IPS-NIHi7 (cell line): ENCODE measurements at regions not wholly inside any gene's neighbourhood (a gene's known extent, or its start where the extent isn't known, plus 50 kb on each side); places are given as distances from the start of the nearest gene placed in this dataset.
A peak's percentile ranks its signal among the peaks of the same experiment; 100 is the strongest.
"Not testable (repeated sequence)": the region's sequence is repeated elsewhere in the genome, so short reads cannot be mapped to it uniquely, and the experiment has no call there.

ENCODE experiments used
- DNase-seq: peaks from one replicate; pipeline ENCODE4 v3.0.0; 2012; ENCODE audit warnings: mixed read lengths; ENCODE audit errors: extremely low spot score

DNA sequence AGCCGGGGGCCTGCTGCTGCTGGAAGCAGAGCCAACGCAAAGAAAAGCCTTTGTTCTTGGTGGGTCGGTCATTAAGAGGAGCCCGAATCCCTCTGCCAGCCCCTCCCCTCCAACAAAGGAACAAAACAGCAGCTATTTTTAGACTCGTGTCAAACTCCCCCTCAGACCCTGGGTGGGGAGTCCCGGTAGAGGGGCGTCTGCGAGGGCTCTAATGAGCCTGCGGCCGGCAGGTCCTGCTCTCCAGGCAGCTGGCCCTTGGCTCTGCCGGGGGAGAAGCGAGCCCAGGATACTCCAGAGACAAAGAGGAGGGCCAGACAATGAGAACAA lies 114.0 kb downstream of the LHX2 start:
- no peak for DNase-seq

DNA sequence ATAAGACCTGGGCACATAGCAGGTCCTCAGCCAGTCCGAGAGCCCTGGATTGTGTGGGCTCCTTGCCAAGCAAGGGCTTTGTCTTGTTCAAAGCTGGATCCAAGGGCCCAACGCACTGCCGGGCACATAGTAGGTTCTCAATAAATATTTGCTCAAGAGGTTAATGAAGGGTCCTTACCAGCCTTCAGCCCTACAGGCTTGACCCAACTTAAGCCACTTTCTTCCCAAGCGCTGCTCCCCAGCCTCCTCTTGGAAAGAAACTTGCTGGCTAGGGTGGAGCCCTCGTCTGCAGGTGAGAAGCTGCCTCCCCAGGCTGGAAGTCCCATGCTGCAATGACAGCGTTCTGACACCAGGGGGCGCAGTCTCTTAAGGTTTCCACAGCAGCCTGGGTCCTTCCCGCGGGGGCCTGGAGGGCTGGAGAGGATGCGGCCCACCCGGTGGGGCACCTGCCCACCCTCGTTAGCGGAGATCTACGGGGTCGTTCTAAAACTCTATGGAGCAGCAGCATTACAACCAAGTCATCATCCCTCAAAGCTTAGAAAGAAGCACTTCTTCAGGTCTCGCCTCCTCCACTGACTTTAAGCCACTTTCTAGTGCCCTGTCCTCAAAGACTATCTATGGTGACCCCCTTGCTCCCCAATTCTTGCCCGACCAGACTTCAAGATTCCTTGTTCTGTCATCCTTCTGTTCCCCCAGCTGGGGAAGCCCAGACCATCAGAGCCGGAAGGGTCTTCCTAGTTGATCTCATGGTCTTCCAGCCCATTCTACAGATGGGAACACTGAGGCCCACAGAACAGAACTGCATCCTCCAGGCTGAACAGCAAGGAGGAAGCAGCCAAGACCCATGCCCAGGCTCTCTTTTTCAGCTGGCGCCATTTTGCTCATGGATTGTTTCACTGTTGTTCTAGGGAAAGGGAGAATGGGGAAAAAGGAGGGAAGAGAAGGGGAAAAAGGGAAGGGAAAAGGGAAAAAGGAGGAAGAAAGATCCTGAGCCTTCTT lies 115.4 kb downstream of the LHX2 start:
- peak; percentile 88 for DNase-seq

DNA sequence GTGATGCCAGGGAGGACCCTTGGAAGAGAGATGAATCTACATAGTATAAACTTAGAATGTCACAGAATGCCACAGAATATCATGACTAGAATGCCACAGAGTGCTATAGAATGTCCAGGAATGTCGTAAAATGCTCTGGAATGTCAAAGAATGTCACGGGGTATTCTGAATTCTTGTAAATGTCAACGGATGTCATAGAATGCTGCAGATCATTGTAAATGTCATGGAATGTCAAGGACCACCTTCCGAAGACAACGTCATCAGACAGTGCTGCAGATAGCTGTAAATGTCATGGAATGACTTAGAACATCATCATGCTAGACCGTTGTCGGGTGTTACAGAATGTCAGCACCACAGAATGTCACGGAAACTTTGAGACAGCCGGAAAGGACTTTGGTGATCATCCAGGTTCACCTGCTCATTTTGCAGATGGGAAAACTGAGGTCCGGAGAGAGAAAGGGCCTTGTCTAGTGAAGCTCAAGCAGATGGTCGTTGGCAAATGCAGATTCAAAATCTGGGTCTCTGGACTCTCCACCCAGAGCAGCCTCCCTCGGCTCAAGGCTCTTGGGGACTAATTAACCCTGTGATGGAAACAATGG lies 117.1 kb downstream of the LHX2 start:
- no peak for DNase-seq

DNA sequence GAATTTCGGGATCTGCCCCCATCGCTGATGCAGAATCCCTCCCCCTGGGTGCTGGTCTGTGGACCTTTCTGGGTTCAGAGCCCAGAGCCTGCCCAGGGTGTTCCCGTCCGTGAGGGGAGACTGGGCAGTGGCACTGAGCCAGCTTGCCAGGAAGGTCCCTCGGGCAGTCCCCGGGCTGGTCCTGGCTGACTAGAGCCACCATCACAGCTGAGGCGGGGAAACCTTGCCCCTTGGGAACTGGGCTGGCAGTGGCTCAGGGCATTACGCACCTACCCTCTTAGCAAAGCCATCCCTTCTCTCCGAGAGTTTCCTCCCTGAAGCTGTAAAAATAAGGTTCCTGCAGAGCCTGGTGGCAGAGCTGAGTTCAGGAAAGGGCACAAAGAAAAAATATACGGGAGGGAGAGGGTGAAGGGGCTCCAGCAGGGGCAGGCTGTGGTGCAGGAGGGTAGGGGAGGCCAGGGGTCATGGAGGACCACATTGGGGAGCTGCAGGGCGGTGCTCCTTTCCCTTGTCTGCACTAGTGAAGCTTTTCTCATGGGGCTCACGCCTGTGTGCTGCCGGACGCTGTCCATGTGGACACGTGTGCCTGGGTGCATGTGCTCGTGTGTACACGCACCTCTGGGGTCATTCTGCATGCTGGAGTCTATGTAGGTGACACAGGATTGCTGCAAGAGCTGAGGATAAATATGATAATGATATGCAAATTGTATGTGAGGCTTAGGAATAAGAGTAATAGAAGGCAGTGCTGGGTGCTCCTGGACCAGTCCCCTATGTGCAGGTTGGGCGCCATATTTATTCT lies 118.9 kb downstream of the LHX2 start:
- no peak for DNase-seq

DNA sequence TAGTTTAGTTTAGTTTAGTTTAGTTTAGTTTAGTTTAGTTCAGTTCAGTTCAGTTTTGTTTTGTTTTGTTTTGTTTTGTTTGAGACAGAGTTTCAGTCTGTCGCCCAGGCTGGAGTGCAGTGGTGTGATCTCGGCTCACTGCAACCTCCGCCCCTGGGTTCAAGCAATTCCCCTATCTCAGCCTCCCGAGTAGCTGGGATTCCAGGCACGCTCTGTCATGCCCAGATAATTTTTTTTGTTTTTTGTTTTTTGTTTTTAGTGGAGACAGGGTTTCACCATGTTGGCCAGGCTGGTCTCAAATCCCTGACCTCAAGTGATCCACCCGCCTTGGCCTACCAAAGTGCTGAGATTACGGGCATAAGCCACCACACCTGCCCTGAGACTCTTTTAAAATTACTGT lies 120.0 kb downstream of the LHX2 start:
- not testable (repeated sequence) for DNase-seq

DNA sequence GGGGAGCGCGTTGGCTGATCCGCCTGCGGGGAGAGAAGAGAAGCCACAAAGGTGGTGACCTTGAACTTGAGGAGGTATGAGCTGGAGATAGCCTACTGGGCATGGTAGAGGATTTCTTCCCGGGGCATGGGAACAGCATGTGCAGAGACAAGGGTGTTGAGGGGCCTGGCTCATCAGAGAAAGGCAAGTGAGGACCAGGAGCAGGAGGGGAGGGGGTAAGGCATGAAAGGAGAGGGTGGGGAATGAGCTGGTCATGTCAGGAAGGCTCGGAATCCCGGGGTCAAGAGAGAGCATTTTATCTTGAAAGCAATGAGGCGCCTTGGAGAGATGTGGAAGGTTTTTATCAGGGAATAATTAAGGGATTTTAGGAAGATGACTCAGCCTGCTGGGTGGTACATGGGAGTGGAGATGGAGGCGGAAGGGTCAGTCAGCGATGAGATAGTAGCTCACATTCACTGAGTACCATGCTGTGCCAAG lies 121.1 kb downstream of the LHX2 start:
- DNase-seq, result peak; percentile 14

DNA sequence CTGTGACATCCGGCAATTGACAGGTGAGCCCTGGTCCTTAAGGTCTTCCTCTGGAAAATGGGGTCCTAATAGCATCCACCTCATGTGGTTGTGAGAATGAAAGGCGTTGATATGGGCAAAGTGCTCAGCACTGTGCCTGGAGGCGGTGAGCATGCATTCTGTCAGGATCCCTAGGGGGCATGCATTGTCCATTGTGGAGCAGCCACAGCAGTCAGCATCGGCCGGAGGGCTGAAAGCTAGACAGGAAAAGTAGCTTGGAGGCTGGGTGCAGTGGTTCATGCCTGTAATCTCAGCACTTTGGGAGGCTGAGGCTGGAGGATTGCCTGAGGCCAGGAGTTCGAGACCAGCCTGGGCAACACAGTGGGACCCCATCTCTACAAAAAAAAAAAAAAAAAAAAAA lies 122.2 kb downstream of the LHX2 start:
- DNase-seq, result peak; percentile 51

DNA sequence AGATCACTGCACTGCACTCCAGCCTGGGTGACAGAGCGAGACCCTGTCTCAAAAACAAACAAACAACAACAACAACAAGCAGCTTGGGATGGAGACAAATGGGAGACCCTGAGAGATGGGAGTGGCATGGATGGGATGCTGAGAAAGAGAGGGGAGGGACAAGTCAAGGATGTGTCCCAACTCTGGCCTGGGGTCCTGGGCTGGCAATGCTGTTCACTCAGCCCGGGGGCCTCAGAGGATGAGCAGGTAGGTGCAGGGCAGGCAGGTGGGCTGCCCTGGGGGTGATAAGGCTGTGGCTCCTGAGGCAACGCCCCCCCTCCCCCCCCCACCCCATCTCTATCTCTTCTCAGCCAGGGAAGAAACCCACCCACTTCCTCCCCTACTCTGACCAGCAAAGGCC lies 123.0 kb downstream of the LHX2 start:
- peak; percentile 6 for DNase-seq

DNA sequence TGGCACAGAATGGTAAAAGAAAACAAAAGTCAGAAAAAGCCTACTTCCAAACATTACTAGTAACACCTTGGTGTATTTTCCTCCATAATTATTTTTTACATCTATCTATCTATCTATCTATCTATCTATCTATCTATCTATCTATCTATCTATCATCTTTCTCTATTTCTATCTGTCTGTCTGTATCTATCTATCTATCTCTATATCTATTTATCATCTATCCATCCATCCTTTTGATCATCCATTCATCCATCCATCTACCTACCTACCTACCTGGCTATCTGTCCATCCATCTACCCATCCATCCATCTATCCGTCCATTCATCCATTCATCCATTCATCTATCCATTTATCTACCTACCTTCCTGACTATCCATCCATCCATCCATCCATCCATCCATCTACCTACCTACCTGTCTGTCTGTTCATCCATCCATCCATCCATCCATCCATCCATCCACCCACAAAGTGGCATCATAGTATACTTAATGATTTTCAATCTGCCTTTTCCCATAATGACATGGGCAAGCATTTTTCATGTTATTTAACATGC lies 121.9 kb upstream of the NEK6 start:
- DNase-seq, result no peak

DNA sequence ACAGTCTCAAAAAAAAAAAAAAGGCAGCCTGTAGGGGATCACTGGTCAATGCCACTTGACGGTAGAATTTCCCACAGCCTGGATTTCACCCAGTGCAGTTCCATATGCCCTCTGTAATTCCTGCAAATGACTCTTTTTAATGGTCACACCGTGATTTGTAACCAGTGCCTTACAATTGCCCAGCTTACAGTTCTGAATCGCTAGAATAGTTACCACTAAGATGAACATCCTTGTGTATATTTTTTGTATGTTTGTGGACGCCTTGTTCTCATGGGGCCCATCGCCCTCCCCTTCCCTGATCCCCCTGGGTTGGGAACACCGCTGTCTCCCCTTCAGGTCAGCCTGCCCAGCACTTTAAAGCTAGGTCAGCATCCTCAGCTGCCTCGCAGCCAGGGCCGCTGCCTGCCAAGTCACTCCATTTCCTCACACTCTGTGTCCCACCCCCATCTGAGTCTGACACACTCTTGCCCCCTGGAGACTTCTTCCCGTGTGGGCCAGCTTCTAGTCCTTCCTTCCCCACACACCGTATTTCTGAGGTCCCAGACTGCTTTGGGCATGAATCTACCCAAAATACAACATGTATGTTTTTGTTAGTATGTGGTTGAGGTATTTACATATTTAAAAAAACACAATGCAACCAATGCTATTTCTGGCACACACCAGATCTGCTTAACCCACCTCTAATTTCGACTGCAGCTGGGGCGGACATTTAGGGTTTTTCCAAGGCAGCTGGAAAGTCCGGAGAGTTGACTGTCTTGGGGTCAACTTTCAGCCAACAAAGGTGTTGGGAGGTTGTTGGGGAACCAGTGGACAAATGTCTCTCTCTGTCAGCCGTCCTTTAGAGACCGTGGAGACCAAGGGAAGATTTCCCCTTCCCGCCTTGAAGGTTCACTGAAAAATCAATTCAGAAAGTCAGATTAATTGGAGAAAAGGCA lies 120.5 kb upstream of the NEK6 start:
- no peak for DNase-seq

DNA sequence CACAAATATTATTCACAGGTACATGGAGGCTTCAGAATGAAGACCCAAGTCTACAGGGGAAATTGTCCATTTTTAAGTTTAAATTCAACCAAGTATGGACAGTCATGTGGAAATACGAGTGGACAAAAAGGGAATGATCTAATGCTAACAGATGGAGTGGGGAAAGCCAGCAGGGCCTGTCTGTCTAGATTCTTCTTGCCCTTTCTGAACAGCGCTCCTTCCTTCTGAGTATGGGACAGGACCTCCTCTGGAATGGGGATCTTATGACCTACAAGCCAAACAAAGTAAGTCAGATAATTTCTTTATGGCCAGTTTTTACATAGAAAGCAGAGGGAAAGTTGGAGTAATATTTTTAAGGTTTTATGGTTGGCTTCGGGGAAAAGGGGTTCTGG lies 119.8 kb upstream of the NEK6 start:
- DNase-seq, result no peak

DNA sequence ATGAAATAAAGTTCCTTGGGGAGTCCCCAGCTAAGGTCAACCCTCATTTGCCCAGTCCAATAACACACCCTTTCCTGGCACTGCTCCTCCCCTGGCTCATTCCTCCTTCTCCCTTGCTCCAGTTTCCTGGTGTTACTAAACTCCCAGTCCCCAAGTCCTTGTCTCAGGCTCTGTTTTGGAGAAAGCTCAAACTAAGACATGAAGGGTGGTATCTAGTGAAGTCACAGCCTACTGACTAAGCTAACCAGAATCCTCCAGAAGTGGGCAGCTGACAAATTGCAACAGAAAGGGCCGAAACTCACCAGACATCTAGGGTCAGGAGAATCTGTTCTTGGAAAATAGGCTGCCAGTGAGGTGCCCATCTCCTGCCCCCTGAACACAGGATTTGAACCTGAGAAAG lies 118.7 kb upstream of the NEK6 start:
- DNase-seq, result no peak

DNA sequence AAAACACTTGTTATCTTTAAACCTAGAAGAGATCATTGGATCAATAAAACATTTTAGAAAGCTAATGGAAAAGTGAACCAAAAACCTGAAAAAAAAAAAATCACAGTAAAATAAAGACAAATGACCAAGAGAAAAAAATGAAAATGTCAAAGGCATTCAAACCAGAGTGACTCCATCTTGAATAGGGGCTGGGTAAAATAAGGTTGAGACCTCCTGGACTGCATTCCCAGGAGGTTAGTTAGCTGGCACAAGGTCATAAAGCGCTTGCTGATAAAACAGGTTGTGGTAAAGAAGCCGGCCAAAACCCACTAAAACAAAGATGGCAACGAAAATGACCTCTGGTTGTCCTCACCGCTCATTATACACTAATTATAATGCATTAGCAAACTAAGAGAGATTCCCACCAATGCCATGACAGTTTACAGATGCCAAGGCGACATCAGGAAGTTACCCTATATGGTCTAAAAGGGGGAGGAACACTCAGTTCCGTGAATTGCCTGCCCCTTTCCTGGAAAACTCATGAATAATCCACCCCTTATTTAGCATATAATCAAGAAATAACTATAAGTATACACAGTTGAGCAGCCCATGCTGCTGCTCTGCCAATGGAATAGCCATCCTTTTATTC lies 116.7 kb upstream of the NEK6 start:
- DNase-seq, result no peak

DNA sequence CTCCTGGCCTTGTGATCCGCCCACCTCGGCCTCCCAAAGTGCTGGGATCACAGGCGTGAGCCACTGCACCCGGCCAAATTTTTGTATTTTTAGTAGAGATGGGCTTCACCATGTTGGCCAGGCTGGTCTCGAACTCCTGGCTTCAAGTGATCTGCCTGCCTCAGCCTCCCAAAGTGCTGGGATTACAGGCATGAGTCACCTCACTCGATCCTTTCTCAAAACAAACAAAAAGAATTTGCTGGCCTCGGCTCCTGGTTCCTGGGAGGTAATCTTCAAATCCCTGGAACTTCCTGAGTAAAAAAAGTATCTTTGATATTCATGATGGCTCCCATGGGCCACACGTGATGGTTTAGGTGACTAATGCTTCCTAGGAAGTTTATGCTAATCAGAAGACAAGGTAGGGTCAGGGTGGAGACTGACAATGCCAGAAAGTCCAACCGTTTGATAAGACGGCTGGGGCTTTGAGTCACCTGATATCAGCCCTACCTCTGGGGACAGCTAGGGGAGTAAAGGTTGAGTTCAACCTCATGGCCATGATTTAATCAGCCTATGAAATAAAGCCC lies 113.1 kb upstream of the NEK6 start:
- DNase-seq, result peak; percentile 51

DNA sequence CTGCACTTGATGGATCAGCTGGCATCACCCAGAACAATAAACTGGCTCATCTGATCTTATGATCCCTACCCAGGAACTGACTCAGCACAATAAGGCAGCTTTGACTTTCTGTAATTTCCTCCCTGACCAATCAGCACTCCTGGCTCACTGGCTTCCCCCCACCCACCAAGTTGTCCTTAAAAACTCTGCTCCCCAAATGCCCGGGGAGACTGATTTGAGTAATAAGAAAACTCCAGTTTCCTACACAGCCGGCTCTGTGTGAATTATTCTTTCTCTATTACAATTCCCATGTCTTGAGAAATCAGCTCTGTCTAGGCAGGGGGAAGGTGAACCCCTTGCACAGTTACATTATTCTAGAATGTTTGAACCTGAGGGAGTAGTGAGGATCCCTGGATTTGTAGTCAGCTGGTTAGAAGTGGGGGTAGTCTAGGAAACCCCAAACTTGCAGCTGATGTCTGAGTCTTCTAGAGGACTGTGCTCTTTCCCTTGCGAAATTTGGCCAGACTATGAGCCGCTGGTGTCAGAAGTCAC lies 111.7 kb upstream of the NEK6 start:
- DNase-seq, result no peak

DNA sequence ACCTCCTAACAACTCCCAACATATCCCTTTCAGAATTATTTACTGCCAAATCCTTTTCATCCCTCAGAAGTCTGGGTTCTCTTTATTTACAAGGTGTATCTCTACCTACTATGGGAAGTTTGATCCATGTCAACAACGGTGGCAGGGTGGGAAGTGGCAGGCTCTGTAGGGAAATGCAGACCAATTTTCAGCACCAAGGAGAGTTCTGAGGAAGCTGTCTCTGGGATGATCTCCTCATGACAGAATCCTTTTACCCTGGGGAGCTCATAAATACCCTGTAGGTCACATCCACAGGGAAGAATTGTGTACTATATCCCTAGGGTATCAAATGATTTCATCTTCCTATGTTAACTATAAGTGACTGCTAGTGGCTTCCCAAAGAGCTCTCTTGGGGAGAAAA lies 107.8 kb upstream of the NEK6 start:
- peak; percentile 82 for DNase-seq

DNA sequence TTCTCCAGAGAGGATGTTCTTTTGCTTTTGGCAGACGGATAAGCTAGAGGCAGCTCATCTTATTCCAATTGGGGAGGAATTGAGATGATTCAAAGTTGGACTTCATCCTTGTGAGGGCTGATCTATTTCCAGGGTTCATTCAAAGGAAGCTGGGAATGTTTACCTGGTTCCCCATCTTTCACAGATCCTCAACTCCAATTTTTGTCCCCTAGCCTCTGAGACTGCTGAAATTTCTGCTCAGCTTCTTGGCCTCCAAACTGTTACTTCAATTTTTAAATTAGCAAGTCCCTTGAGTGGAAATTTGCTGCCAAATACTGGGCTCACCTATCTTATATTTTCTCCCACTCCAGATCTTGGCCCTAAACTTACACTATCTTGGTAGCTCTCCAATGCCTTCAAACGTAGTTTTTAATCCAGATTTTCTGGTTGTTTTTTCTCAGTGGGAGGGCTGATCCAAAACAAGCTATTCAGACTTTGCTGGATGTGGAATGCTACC lies 93.9 kb upstream of the NEK6 start:
- DNase-seq, result no peak

DNA sequence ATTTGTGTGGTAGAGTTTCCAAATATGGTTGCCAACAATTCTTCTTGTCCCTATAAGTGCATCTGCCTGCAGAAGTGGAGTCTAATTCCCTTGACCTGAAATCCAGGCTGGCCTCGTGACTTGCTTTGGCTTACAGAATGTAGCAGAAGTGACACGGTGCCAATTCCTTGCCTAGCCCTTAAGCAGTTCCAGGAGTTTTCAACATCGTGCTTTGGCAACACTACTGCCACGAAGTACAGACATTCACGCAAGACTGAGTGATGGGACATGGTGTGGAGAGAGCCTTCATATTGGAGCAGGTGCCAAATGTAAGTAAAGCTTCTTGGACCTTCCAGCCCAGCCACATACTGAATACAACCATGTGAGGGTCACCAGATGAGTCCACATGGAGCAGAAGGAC lies 92.9 kb upstream of the NEK6 start:
- DNase-seq, result no peak

DNA sequence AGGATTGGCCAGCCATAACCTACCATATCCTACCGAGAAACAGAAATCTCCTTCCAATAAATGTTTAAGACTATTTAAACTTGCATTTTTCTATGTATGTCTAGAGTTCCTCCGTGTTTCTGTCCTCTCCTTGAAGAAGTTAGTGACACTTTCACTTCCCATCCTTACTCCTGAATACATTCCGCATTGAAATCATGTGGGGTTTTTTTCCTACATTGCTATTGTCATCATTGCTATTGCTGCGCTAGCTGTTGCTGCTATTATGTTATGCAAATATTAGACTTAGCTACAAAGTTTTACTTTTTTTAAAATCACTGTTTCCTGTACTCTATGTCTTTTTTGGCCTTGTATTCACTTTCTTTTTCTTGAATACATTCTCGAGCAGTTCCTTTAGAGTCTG lies 83.3 kb upstream of the NEK6 start:
- DNase-seq, result no peak

DNA sequence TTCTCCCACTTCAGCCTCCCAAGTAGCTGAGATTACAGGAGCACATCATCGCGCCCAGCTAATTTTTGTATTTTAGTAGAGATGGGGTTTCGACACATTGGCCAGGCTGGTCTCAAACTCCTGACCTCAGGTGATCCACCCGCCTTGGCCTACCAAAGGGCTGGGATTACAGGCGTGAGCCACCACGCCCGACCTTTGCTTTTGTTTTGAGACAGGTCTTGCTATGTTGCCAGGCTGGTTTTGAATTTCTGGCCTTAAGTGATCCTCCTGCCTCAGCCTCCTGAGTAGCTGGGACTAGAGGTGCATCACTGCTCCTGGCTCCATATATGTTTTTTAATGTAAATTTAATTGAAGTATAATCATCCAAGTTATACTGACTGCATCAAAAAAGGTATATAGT lies 80.2 kb upstream of the NEK6 start:
- not testable (repeated sequence) for DNase-seq
